OCI-LY1 (cell line): ENCODE measurements at regions not wholly inside any gene's neighbourhood (a gene's known extent, or its start where the extent isn't known, plus 50 kb on each side); places are given as distances from the start of the nearest gene placed in this dataset.

Experiments used
- H2AFZ ChIP-seq: fragments of 200-600 bp; sonication (generic), shearing (Covaris generic); 2 replicates; pipeline ENCODE4 v1.6.0; 2014; ENCODE audit warnings: antibody characterized with exemption, mild to moderate bottlenecking, low read length
- H3F3A ChIP-seq: fragments of 200-600 bp; sonication (generic), shearing (Covaris generic); 2 replicates; pipeline ENCODE4 v1.6.0; 2014; ENCODE audit warnings: mild to moderate bottlenecking, antibody characterized with exemption, low read length, moderate library complexity; ENCODE audit not compliant: insufficient read depth
- H3K27ac ChIP-seq: fragments of 200-600 bp; sonication (generic); 2 replicates; pipeline ENCODE4 v1.5.1; 2014; ENCODE audit warnings: low read length, mixed run types, mild to moderate bottlenecking, low read depth; ENCODE audit not compliant: poor library complexity, severe bottlenecking
- H3K27me3 ChIP-seq: fragments of 200-600 bp; sonication (generic); 2 replicates; pipeline ENCODE4 v1.6.0; 2014; ENCODE audit warnings: antibody characterized with exemption, mild to moderate bottlenecking, low read length, moderate library complexity; ENCODE audit not compliant: insufficient read depth
- H3K36me3 ChIP-seq: fragments of 200-600 bp; sonication (generic); 2 replicates; pipeline ENCODE4 v1.6.1; 2014; ENCODE audit warnings: mild to moderate bottlenecking, antibody characterized with exemption, low read length, moderate library complexity, mixed read lengths; ENCODE audit not compliant: insufficient read depth
- H3K4me1 ChIP-seq: fragments of 200-600 bp; sonication (generic); 2 replicates; pipeline ENCODE4 v1.5.1; 2014; ENCODE audit warnings: mild to moderate bottlenecking, low read length, moderate library complexity; ENCODE audit not compliant: insufficient read depth, severe bottlenecking
- H3K4me2 ChIP-seq: fragments of 200-600 bp; sonication (generic), shearing (Covaris generic); 2 replicates; pipeline ENCODE4 v1.6.1; 2014; ENCODE audit warnings: low read length
- H3K4me3 ChIP-seq: fragments of 200-600 bp; sonication (generic); 2 replicates; pipeline ENCODE4 v1.5.1; 2014; ENCODE audit warnings: low read length, low read depth, mild to moderate bottlenecking, mixed read lengths; ENCODE audit not compliant: poor library complexity, severe bottlenecking
- H3K79me2 ChIP-seq: fragments of 200-600 bp; shearing (Covaris generic); 2 replicates; pipeline ENCODE4 v1.6.1; 2016; ENCODE audit warnings: mixed run types, low read length, mixed read lengths; ENCODE audit not compliant: insufficient read depth
- H3K9ac ChIP-seq: fragments of 200-600 bp; sonication (generic), shearing (Covaris generic); 2 replicates; pipeline ENCODE4 v1.6.1; 2014; ENCODE audit warnings: mild to moderate bottlenecking, low read length, mixed read lengths
- H3K9me2 ChIP-seq: fragments of 200-600 bp; sonication (generic), shearing (Covaris generic); 2 replicates; pipeline ENCODE4 v1.6.1; 2014; ENCODE audit warnings: low read depth, mild to moderate bottlenecking, low read length, mixed read lengths
- H3K9me3 ChIP-seq: fragments of 200-600 bp; shearing (Covaris generic); 2 replicates; pipeline ENCODE4 v1.6.1; 2014; ENCODE audit warnings: low read length, mixed read lengths
- H4K20me1 ChIP-seq: fragments of 200-600 bp; sonication (generic), shearing (Covaris generic); 2 replicates; pipeline ENCODE4 v1.6.0; 2016; ENCODE audit warnings: mild to moderate bottlenecking, low read length; ENCODE audit not compliant: insufficient read depth
- EZH2 ChIP-seq: fragments of 200-600 bp; sonication (generic), shearing (Covaris generic); IDR thresholded peaks from 2 replicates; pipeline ENCODE4 v1.8.0; 2017; ENCODE audit warnings: borderline replicate concordance, mixed run types, mild to moderate bottlenecking, antibody characterized with exemption, low read length, moderate library complexity, mixed read lengths
- TF ChIP-seq, protein P1 (sequence below): fragments of 200-600 bp; sonication (generic), shearing (Covaris generic); IDR thresholded peaks from 2 replicates; pipeline ENCODE4 v1.5.1; 2017; ENCODE audit warnings: mild to moderate bottlenecking, antibody characterized with exemption, low read length, moderate library complexity, mixed read lengths

DNA sequence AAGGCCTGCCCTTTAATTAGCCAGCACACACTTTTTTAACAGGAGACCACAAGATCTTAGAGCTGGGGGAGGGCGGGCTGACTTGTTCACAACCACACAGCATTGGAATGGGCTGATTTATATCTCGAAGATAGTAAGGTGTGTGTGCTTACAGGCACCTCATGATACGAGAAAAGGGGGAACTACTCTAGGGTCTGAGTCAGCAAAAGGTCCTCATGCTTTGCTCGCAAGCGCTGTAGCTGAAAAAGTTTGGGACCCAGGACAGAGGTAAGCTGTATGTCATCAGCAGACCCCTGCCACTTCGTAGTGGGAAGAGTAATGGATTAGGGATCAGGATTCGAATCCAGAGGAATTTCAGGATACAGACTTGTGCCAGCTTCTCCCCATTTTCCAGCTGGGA, 88.9 kb upstream of the RBM19 start:
- no peaks in the 10 kb centered on the region for H3K9me3 ChIP-seq
- no peaks in the 10 kb centered on the region; the same call in 1 of the 2 replicates for H3K27me3 ChIP-seq
- no peak overlapping the region for H3K27ac ChIP-seq
- H3F3A ChIP-seq = no peaks in the 10 kb centered on the region
- no peaks in the 10 kb centered on the region for H3K4me1 ChIP-seq
- H3K79me2 ChIP-seq = no peaks in the 10 kb centered on the region
- H3K36me3 ChIP-seq = no peaks in the 10 kb centered on the region
- H3K9ac ChIP-seq = no peak overlapping the region
- no peak overlapping the region for H3K4me2 ChIP-seq
- H3K9me2 ChIP-seq = no peaks in the 10 kb centered on the region
- H2AFZ ChIP-seq = no peak overlapping the region
- no peaks in the 10 kb centered on the region for H4K20me1 ChIP-seq
- TF ChIP-seq, protein P1, sequence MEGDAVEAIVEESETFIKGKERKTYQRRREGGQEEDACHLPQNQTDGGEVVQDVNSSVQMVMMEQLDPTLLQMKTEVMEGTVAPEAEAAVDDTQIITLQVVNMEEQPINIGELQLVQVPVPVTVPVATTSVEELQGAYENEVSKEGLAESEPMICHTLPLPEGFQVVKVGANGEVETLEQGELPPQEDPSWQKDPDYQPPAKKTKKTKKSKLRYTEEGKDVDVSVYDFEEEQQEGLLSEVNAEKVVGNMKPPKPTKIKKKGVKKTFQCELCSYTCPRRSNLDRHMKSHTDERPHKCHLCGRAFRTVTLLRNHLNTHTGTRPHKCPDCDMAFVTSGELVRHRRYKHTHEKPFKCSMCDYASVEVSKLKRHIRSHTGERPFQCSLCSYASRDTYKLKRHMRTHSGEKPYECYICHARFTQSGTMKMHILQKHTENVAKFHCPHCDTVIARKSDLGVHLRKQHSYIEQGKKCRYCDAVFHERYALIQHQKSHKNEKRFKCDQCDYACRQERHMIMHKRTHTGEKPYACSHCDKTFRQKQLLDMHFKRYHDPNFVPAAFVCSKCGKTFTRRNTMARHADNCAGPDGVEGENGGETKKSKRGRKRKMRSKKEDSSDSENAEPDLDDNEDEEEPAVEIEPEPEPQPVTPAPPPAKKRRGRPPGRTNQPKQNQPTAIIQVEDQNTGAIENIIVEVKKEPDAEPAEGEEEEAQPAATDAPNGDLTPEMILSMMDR = no peak
- no peak for TF ChIP-seq EZH2
- no peak overlapping the region for H3K4me3 ChIP-seq

DNA sequence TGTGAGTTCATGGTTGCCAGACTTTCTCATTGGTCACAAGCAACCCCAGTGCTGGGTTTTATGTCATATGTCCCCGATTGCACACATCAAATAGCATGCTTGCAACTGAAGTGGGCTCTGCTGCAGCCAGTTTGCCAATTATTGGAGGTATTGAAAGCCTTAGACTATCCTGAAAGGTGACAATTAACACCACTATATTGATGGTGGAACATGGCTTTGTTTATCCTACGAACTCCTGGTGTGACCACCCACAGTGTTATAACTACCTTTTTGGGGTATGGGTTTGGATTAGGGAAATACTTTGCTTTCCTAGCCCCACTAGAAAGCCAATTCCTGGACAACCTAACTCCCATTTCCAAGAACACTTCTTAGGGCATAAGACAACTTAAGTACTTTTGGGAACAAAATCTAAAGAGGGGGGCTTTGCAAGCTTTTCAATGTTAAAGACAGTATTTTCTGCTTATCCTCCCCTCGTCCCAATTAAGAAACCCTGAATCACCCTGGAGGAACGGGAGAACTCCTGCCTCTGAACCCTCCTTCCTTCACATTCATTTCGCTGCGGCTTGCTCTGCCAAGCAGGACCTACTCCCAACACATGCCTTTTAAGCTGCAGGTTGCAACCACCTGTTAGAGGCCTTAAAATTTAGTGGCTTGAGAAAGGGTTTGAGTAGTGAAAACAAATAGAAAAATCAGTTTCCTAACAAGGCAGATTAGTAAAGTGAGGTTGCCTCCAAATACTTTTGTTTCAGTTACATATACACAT, 80.3 kb upstream of the RBM19 start:
- Histone ChIP-seq H3K27ac (no peak overlapping the region), H3K4me3 (no peak overlapping the region), H3K4me1 (no peaks in the 10 kb centered on the region), H3K79me2 (no peaks in the 10 kb centered on the region), H3K9me2 (no peaks in the 10 kb centered on the region), H3K9me3 (no peaks in the 10 kb centered on the region), H3F3A (no peaks in the 10 kb centered on the region), H3K27me3 (0 out of 2 replicates have a peak, but pooled peaks cover 4% of the 10 kb centered on the region), H4K20me1 (no peaks in the 10 kb centered on the region), H3K9ac (no peak overlapping the region), H2AFZ (no peak overlapping the region), H3K36me3 (no peaks in the 10 kb centered on the region), H3K4me2 (no peak overlapping the region)
- no peak for TF ChIP-seq EZH2
- TF ChIP-seq, protein P1 = no peak

DNA sequence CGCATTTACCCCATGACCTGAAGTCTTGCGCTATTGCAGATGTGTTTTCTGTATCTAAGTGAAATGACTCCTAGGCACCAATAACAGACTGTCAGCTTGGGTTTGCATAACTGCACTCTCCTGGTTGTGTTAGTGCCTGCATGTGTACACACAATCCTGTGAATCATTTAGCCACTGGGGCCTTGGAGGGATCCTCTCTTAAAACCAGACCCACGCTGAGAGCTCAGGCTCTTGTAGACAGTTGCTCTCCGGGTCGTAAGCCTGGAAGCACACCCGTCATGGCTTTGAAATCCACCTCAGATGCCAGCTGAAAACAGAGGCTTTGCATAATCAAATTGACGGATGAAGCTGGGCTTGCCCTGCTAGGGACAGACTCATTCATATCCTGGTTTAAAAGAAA, 79.2 kb upstream of the RBM19 start:
- H3K27ac ChIP-seq = no peak overlapping the region
- no peaks in the 10 kb centered on the region for H3K9me2 ChIP-seq
- no peaks in the 10 kb centered on the region for H3F3A ChIP-seq
- H4K20me1 ChIP-seq = no peaks in the 10 kb centered on the region
- H3K27me3 ChIP-seq = 0 out of 2 replicates have a peak, but pooled peaks cover 4% of the 10 kb centered on the region
- H3K4me2 ChIP-seq = no peak overlapping the region
- H3K79me2 ChIP-seq = no peaks in the 10 kb centered on the region
- no peak overlapping the region for H3K4me3 ChIP-seq
- H3K4me1 ChIP-seq = no peaks in the 10 kb centered on the region
- H3K9ac ChIP-seq = no peak overlapping the region
- TF ChIP-seq EZH2 = no peak
- TF ChIP-seq, protein P1 = no peak
- H3K36me3 ChIP-seq = no peaks in the 10 kb centered on the region
- H3K9me3 ChIP-seq = no peaks in the 10 kb centered on the region
- no peak overlapping the region for H2AFZ ChIP-seq
